ENCODE measurements at regions not wholly inside any gene's neighbourhood (a gene's known extent, or its start where the extent isn't known, plus 50 kb on each side); places are given as distances from the start of the nearest gene placed in this dataset.

DNA sequence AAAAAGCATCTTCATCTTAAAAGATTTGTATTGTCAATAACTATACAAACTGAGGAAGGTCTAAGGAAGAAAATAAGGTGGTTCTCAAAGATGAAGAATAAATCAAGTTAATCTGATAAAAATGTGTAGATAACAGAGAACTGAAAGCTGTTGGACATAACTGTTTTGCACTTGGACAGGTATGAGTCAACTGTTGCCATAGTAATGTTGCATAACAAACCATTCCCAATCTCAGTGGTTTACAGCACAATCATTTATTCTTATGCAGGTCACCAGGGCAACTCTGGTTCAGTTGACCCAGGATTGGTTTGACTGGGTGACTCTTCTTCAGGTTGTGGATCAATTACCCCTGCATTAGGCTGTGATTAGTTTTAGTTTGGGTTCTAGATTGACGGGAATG lies 2197.7 kb downstream of the ARAP2 start:
- TF ChIP-seq POLR2A (IDR thresholded peaks at IDR 0.05) = no peak
- TF ChIP-seq, protein P1, sequence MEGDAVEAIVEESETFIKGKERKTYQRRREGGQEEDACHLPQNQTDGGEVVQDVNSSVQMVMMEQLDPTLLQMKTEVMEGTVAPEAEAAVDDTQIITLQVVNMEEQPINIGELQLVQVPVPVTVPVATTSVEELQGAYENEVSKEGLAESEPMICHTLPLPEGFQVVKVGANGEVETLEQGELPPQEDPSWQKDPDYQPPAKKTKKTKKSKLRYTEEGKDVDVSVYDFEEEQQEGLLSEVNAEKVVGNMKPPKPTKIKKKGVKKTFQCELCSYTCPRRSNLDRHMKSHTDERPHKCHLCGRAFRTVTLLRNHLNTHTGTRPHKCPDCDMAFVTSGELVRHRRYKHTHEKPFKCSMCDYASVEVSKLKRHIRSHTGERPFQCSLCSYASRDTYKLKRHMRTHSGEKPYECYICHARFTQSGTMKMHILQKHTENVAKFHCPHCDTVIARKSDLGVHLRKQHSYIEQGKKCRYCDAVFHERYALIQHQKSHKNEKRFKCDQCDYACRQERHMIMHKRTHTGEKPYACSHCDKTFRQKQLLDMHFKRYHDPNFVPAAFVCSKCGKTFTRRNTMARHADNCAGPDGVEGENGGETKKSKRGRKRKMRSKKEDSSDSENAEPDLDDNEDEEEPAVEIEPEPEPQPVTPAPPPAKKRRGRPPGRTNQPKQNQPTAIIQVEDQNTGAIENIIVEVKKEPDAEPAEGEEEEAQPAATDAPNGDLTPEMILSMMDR (IDR thresholded peaks at IDR 0.05 in 4 of 5, conservative IDR thresholded peaks at IDR 0.05 in 1 of 5) = no peak
